HG02610 (cell line): ENCODE measurements at regions not wholly inside any gene's neighbourhood (a gene's known extent, or its start where the extent isn't known, plus 50 kb on each side); places are given as distances from the start of the nearest gene placed in this dataset.

Source experiments
- ATAC-seq: cut with Tn5 transposase; IDR thresholded peaks from one replicate; pipeline ENCODE4 v1.9.1; 2021; ENCODE audit warnings: mild to moderate bottlenecking, moderate library complexity; ENCODE audit not compliant: unreplicated experiment

- no peak for ATAC-seq
These were observed 130.9 kb upstream of the BLID start for GRCh38 chr11:122246874-122247273.

GRCh38 chr11:122242731-122243130, 126.7 kb upstream of the BLID start:
- ATAC-seq = no peak

GRCh38 chr11:122241566-122241965, 125.6 kb upstream of the BLID start:
- no peak for ATAC-seq

- no peak for ATAC-seq
These were observed 124.6 kb upstream of the BLID start for GRCh38 chr11:122240638-122241037.

- no peak for ATAC-seq
These were observed 119.6 kb upstream of the BLID start for GRCh38 chr11:122235615-122236014.

- ATAC-seq = no peak
These were observed 118.8 kb upstream of the BLID start for GRCh38 chr11:122234780-122235179.

- ATAC-seq = no peak
These were observed 118.2 kb upstream of the BLID start for GRCh38 chr11:122234257-122234656.

GRCh38 chr11:122232985-122233384, 117.0 kb upstream of the BLID start:
- ATAC-seq = no peak

- no peak for ATAC-seq
These were observed 114.4 kb upstream of the BLID start for GRCh38 chr11:122230385-122230755.

GRCh38 chr11:122229481-122230384, 113.7 kb upstream of the BLID start:
- no peak for ATAC-seq

GRCh38 chr11:122229078-122229477, 113.1 kb upstream of the BLID start:
- no peak for ATAC-seq

GRCh38 chr11:122226810-122227379, 110.9 kb upstream of the BLID start:
- ATAC-seq = no peak

GRCh38 chr11:122224867-122225266, 108.9 kb upstream of the BLID start:
- ATAC-seq = no peak

GRCh38 chr11:122220321-122220720, 104.3 kb upstream of the BLID start:
- ATAC-seq = no peak

GRCh38 chr11:122219791-122220190, 103.8 kb upstream of the BLID start:
- no peak for ATAC-seq

- peak; percentile 60 for ATAC-seq
These were observed 99.4 kb upstream of the BLID start for GRCh38 chr11:122215244-122215992.

- ATAC-seq = no peak
These were observed 98.6 kb upstream of the BLID start for GRCh38 chr11:122214567-122214966.

GRCh38 chr11:122214080-122214479, 98.1 kb upstream of the BLID start:
- no peak for ATAC-seq

GRCh38 chr11:122213171-122213570, 97.2 kb upstream of the BLID start:
- ATAC-seq = no peak

- ATAC-seq = no peak
These were observed 94.5 kb upstream of the BLID start for GRCh38 chr11:122210367-122210997.

- no peak for ATAC-seq
These were observed 93.8 kb upstream of the BLID start for GRCh38 chr11:122209619-122210366.
